Kidney (tissue), 13 donors: ENCODE measurements at regions not wholly inside any gene's neighbourhood (a gene's known extent, or its start where the extent isn't known, plus 50 kb on each side); places are given as distances from the start of the nearest gene placed in this dataset.

Experiments
- DNase-seq, 5 donors: peaks; one replicate each; pipeline ENCODE4 v3.0.0-alpha.2; 2013 to 2020
- FAIRE-seq: peaks from 2 replicates; lab custom pipeline; 2012; peaks lifted over from hg19 to GRCh38; lab: Jason Lieb, UNC
- H3K27ac ChIP-seq, 2 donors: one replicate each; pipeline ENCODE4 v1.7.0; 2013; ENCODE audit warnings: low read depth in 2 of 2, low read length in 2 of 2, inconsistent platforms in 1 of 2
- H3K27me3 ChIP-seq: one replicate; pipeline ENCODE4 v1.7.1; 2013; ENCODE audit warnings: low read length, inconsistent platforms; ENCODE audit not compliant: control insufficient read depth, insufficient read depth
- H3K36me3 ChIP-seq, 3 donors: one replicate each; pipeline versions ENCODE4 v1.7.0 to v1.7.1; 2013; ENCODE audit warnings: low read length in 3 of 3, control low read depth in 1 of 3, inconsistent platforms in 1 of 3; ENCODE audit not compliant: insufficient read depth in 3 of 3, control insufficient read depth in 2 of 3
- H3K4me1 ChIP-seq, 3 donors: one replicate each; pipeline versions ENCODE4 v1.7.0 to v1.7.1; 2013; ENCODE audit warnings: low read length in 3 of 3, inconsistent platforms in 1 of 3, low read depth in 1 of 3; ENCODE audit not compliant: control insufficient read depth in 2 of 3, insufficient read depth in 2 of 3
- H3K4me3 ChIP-seq, 3 donors: one replicate each; pipeline versions ENCODE4 v1.7.0 to v1.8.1; 2013; ENCODE audit warnings: low read length in 3 of 3, control low read depth in 1 of 3, inconsistent platforms in 1 of 3
- H3K9ac ChIP-seq, 3 donors: one replicate each; pipeline versions ENCODE4 v1.7.0 to v1.7.1; 2013; ENCODE audit warnings: low read length in 3 of 3, control low read depth in 1 of 3, inconsistent platforms in 1 of 3
- H3K9me3 ChIP-seq, 3 donors: one replicate each; pipeline versions ENCODE4 v1.7.0 to v1.7.1; 2013; ENCODE audit warnings: low read length in 3 of 3, control low read depth in 1 of 3, inconsistent platforms in 1 of 3; ENCODE audit not compliant: control insufficient read depth in 2 of 3, insufficient read depth in 1 of 3
- CTCF ChIP-seq: IDR thresholded peaks from 3 replicates; pipeline ENCODE4 v1.5.1; 2012; ENCODE audit warnings: mild to moderate bottlenecking, moderate library complexity, borderline replicate concordance; ENCODE audit not compliant: insufficient read depth; ENCODE audit errors: extremely low read depth
- intact Hi-C: fragments of 100-400 bp; cut with DNase I; formaldehyde crosslinking; loops from one replicate; pipeline ENCODE4 v1.11.1; 2022
- donor health status: control.
- donor health status: control.
- donor health status: control.
- donor health status: control.
- donor health status: control.
- donor health status: DM: yes; HTN: yes; CAD: no.
- donor health status: Normal renal cell carcinoma (clear cell type).

- H3K27ac ChIP-seq: no peak overlapping the region
- no peaks in the 10 kb centered on the region for H3K36me3 ChIP-seq
- no peak overlapping the region for H3K9ac ChIP-seq
- H3K9me3 ChIP-seq: no peaks in the 10 kb centered on the region
- no peak for TF ChIP-seq CTCF
- FAIRE-seq: no peak
- H3K4me1 ChIP-seq: no peaks in the 10 kb centered on the region
- intact Hi-C loops: no loop called here
- DNase-seq: no peak
- no peak overlapping the region for H3K4me3 ChIP-seq
- no peaks in the 10 kb centered on the region for H3K27me3 ChIP-seq
These were observed 68.3 kb upstream of the ST6GALNAC3 start for GRCh38 chr1:76006234-76006633.

- no peak for FAIRE-seq
- intact Hi-C loops: no loop called here
These were observed 63.7 kb upstream of the ST6GALNAC3 start for GRCh38 chr1:76010802-76011201.

GRCh38 chr1:76012341-76013205 is 62.0 kb upstream of the ST6GALNAC3 start:
- Histone ChIP-seq H3K9ac (no peak overlapping the region), H3K9me3 (no peaks in the 10 kb centered on the region), H3K4me3 (no peak overlapping the region), H3K27me3 (no peaks in the 10 kb centered on the region), H3K4me1 (peaks cover 0 to 2% (median 0%) of the 10 kb centered on the region in 3 donors), H3K36me3 (no peaks in the 10 kb centered on the region), H3K27ac (no peak overlapping the region)
- FAIRE-seq: no peak
- no peak for TF ChIP-seq CTCF
- peak in 3 of 5 donors; percentile 24 to 69 (median 66) for DNase-seq
- intact Hi-C loops: no loop called here

More at GRCh38 chr1:76010802-76011201, 63.7 kb upstream of the ST6GALNAC3 start:
- Histone ChIP-seq H3K9me3 (no peaks in the 10 kb centered on the region), H3K27me3 (no peaks in the 10 kb centered on the region), H3K4me1 (peaks cover 0 to 2% (median 0%) of the 10 kb centered on the region in 3 donors), H3K4me3 (no peak overlapping the region), H3K36me3 (no peaks in the 10 kb centered on the region), H3K9ac (no peak overlapping the region), H3K27ac (no peak overlapping the region)
- no peak for DNase-seq
- no peak for TF ChIP-seq CTCF
